Mesenchymal stem cell (in vitro differentiated cells and primary cell): ENCODE measurements at regions not wholly inside any gene's neighbourhood (a gene's known extent, or its start where the extent isn't known, plus 50 kb on each side); places are given as distances from the start of the nearest gene placed in this dataset.
"Not testable (repeated sequence)": the region's sequence is repeated elsewhere in the genome, so short reads cannot be mapped to it uniquely, and the experiment has no call there.

Source experiments
- DNase-seq: peaks from one replicate; pipeline ENCODE4 v3.0.0-alpha.2; 2013
- H2AFZ ChIP-seq: one replicate; pipeline ENCODE4 v1.6.1; 2013; ENCODE audit warnings: low read depth, mild to moderate bottlenecking, control low read depth, inconsistent platforms, low read length, moderate library complexity
- H2AK5ac ChIP-seq: 2 replicates; pipeline ENCODE4 v1.6.1; 2013; ENCODE audit warnings: low read length, moderate library complexity, mild to moderate bottlenecking, inconsistent platforms; ENCODE audit not compliant: severe bottlenecking
- H2BK120ac ChIP-seq: one replicate; pipeline ENCODE4 v1.6.1; 2013; ENCODE audit warnings: low read depth, mild to moderate bottlenecking, inconsistent platforms, low read length, moderate library complexity
- H2BK12ac ChIP-seq, 2 experiments: one replicate each; pipeline ENCODE4 v1.6.1; 2013; ENCODE audit warnings: inconsistent platforms in 2 of 2, low read length in 2 of 2, mild to moderate bottlenecking in 2 of 2, moderate library complexity in 2 of 2, control low read depth in 1 of 2
- H2BK15ac ChIP-seq: one replicate; pipeline ENCODE4 v1.6.1; 2013; ENCODE audit warnings: mild to moderate bottlenecking, low read depth, inconsistent platforms; ENCODE audit not compliant: poor library complexity, severe bottlenecking
- H2BK5ac ChIP-seq: 2 replicates; pipeline ENCODE4 v1.6.1; 2013; ENCODE audit warnings: low read depth, mild to moderate bottlenecking, low read length, control low read depth, inconsistent platforms; ENCODE audit not compliant: poor library complexity, severe bottlenecking
- H3K14ac ChIP-seq, 2 experiments: one replicate each; pipeline ENCODE4 v1.6.1; 2013; ENCODE audit warnings: inconsistent platforms in 2 of 2, low read length in 2 of 2, control low read depth in 1 of 2, mild to moderate bottlenecking in 1 of 2, moderate library complexity in 1 of 2
- H3K18ac ChIP-seq, 2 experiments: one replicate each; pipeline ENCODE4 v1.6.1; 2013; ENCODE audit warnings: inconsistent platforms in 2 of 2, low read length in 2 of 2, control low read depth in 1 of 2, low read depth in 1 of 2, mild to moderate bottlenecking in 1 of 2
- H3K23ac ChIP-seq, 2 experiments: one replicate each; pipeline ENCODE4 v1.6.1; 2013; ENCODE audit warnings: inconsistent platforms in 2 of 2, low read length in 2 of 2, mild to moderate bottlenecking in 2 of 2, moderate library complexity in 2 of 2, control low read depth in 1 of 2
- H3K27ac ChIP-seq: 2 replicates; pipeline ENCODE4 v1.5.1; 2013; ENCODE audit warnings: mild to moderate bottlenecking, moderate library complexity, low read length, control low read depth, inconsistent platforms; ENCODE audit not compliant: poor library complexity, severe bottlenecking
- H3K27me3 ChIP-seq, 2 experiments: 2 replicates each; pipeline versions ENCODE4 v1.6.1 to v1.7.0; 2013; ENCODE audit warnings: low read length in 2 of 2, mild to moderate bottlenecking in 2 of 2, moderate library complexity in 2 of 2, control low read depth in 1 of 2, inconsistent platforms in 1 of 2; ENCODE audit not compliant: control insufficient read depth in 1 of 2, insufficient read depth in 1 of 2
- H3K36me3 ChIP-seq, 2 experiments: 2 replicates each; pipeline versions ENCODE4 v1.6.1 to v1.7.0; 2013; ENCODE audit warnings: low read length in 2 of 2, control low read depth in 1 of 2, inconsistent platforms in 1 of 2, low read depth in 1 of 2, mild to moderate bottlenecking in 1 of 2; ENCODE audit not compliant: insufficient read depth in 2 of 2, control insufficient read depth in 1 of 2
- H3K4ac ChIP-seq, 2 experiments: one replicate each; pipeline ENCODE4 v1.6.1; 2013; ENCODE audit warnings: inconsistent platforms in 2 of 2, low read length in 2 of 2, mild to moderate bottlenecking in 2 of 2, moderate library complexity in 2 of 2, control low read depth in 1 of 2, low read depth in 1 of 2
- H3K4me1 ChIP-seq: 2 replicates; pipeline ENCODE4 v1.6.1; 2013; ENCODE audit warnings: low read depth, low read length, control low read depth; ENCODE audit not compliant: control insufficient read depth, insufficient read depth
- H3K4me2 ChIP-seq: 2 replicates; pipeline ENCODE4 v1.6.1; 2013; ENCODE audit warnings: low read length, mild to moderate bottlenecking, inconsistent platforms; ENCODE audit not compliant: poor library complexity, severe bottlenecking
- H3K4me3 ChIP-seq, 2 experiments: 2 replicates each; pipeline versions ENCODE4 v1.5.1 to v1.7.0; 2013; ENCODE audit warnings: low read length in 2 of 2, mild to moderate bottlenecking in 2 of 2, control low read depth in 1 of 2, low read depth in 1 of 2; ENCODE audit not compliant: insufficient read depth in 1 of 2
- H3K79me1 ChIP-seq: replicated peaks from 2 replicates; pipeline ENCODE4 v1.6.1; 2013; ENCODE audit warnings: mild to moderate bottlenecking, control low read depth, low read length, inconsistent platforms; ENCODE audit not compliant: poor library complexity, severe bottlenecking
- H3K9ac ChIP-seq: 2 replicates; pipeline ENCODE4 v1.7.0; 2013; ENCODE audit warnings: mild to moderate bottlenecking, low read length, moderate library complexity
- H3K9me3 ChIP-seq: 2 replicates; pipeline ENCODE4 v1.7.0; 2013; ENCODE audit warnings: mild to moderate bottlenecking, low read length; ENCODE audit not compliant: control insufficient read depth
- H4K8ac ChIP-seq: one replicate; pipeline ENCODE4 v1.6.1; 2013; ENCODE audit warnings: inconsistent platforms, mild to moderate bottlenecking, low read length, moderate library complexity
- H4K91ac ChIP-seq: one replicate; pipeline ENCODE4 v1.6.1; 2013; ENCODE audit warnings: mild to moderate bottlenecking, low read length, inconsistent platforms
- WGBS: methylation state at CpG from one replicate; pipeline ENCODE4 v1.1.7; 2013; ENCODE audit warnings: mixed read lengths; 5-methylcytosine and 5-hydroxymethylcytosine counted together

GRCh38 chr14:22491683-22492621 lies 97.1 kb downstream of the DAD1 start:
- Histone ChIP-seq H3K9me3 (no peaks in the 10 kb centered on the region), H3K79me1 (no peaks in the 10 kb centered on the region), H3K9ac (no peak overlapping the region), H3K4me1 (no peaks in the 10 kb centered on the region), H3K27me3 (peaks cover 4 to 90% of the 10 kb centered on the region in 2 experiments), H3K4me3 (no peak overlapping the region), H4K8ac (no peak overlapping the region), H2AK5ac (no peak overlapping the region), H4K91ac (no peak overlapping the region), H2AFZ (no peak overlapping the region), H3K23ac (no peak overlapping the region), H3K4ac (no peak overlapping the region), H3K14ac (peak overlapping the region in 1 of 2 experiments; percentile 36), H2BK15ac (no peak overlapping the region), H3K4me2 (no peak overlapping the region), H2BK5ac (no peak overlapping the region), H2BK12ac (no peak overlapping the region), H3K18ac (no peak overlapping the region), H3K27ac (no peak overlapping the region), H2BK120ac (no peak overlapping the region), H3K36me3 (no peaks in the 10 kb centered on the region)
- 84% methylated on average over 11 of the region's 11 CpGs for WGBS
- DNase-seq: no peak

- H3K9me3 ChIP-seq, H3K4ac ChIP-seq, H3K4me1 ChIP-seq, H2BK12ac ChIP-seq, H2AFZ ChIP-seq, H3K27ac ChIP-seq, H3K79me1 ChIP-seq, H3K23ac ChIP-seq, H2AK5ac ChIP-seq, H3K9ac ChIP-seq, H2BK5ac ChIP-seq, H4K91ac ChIP-seq, DNase-seq, H3K4me3 ChIP-seq, H4K8ac ChIP-seq, H3K14ac ChIP-seq, H3K4me2 ChIP-seq, H3K36me3 ChIP-seq, H3K18ac ChIP-seq, H2BK120ac ChIP-seq, H2BK15ac ChIP-seq: not testable (repeated sequence)
- peaks cover 4 to 97% of the 10 kb centered on the region in 2 experiments for H3K27me3 ChIP-seq
- WGBS: no CpG with 5 or more reads among the region's 3 CpGs
Observed at GRCh38 chr14:22491053-22491452, 98.0 kb downstream of the DAD1 start.

GRCh38 chr14:22489957-22490950 lies 98.8 kb downstream of the DAD1 start:
- H3K9me3 ChIP-seq: no peaks in the 10 kb centered on the region
- H3K4me2 ChIP-seq: no peak overlapping the region
- H3K4ac ChIP-seq: no peak overlapping the region
- H3K18ac ChIP-seq: no peak overlapping the region
- no peaks in the 10 kb centered on the region for H3K4me1 ChIP-seq
- H3K27ac ChIP-seq: no peak overlapping the region
- no peak overlapping the region for H2BK5ac ChIP-seq
- H3K4me3 ChIP-seq: no peak overlapping the region
- H2BK120ac ChIP-seq: no peak overlapping the region
- H2AK5ac ChIP-seq: no peak overlapping the region
- H4K8ac ChIP-seq: no peak overlapping the region
- peaks cover 4 to 97% of the 10 kb centered on the region in 2 experiments for H3K27me3 ChIP-seq
- no peak overlapping the region for H4K91ac ChIP-seq
- H3K9ac ChIP-seq: no peak overlapping the region
- DNase-seq: no peak
- H3K23ac ChIP-seq: no peak overlapping the region
- no peak overlapping the region for H2BK12ac ChIP-seq
- H3K79me1 ChIP-seq: no peaks in the 10 kb centered on the region
- no peak overlapping the region for H2BK15ac ChIP-seq
- H3K36me3 ChIP-seq: no peaks in the 10 kb centered on the region
- H2AFZ ChIP-seq: no peak overlapping the region
- 56% methylated on average over 7 of the region's 9 CpGs for WGBS
- H3K14ac ChIP-seq: no peak overlapping the region

- no peak overlapping the region for H3K4me2 ChIP-seq
- no peaks in the 10 kb centered on the region for H3K36me3 ChIP-seq
- no peak overlapping the region for H2AFZ ChIP-seq
- no peak overlapping the region for H2BK120ac ChIP-seq
- DNase-seq: no peak
- no peak overlapping the region for H3K27ac ChIP-seq
- H3K79me1 ChIP-seq: no peaks in the 10 kb centered on the region
- H3K9me3 ChIP-seq: no peaks in the 10 kb centered on the region
- no peak overlapping the region for H2BK12ac ChIP-seq
- no peak overlapping the region for H2BK15ac ChIP-seq
- no peak overlapping the region for H3K4ac ChIP-seq
- H3K18ac ChIP-seq: no peak overlapping the region
- H3K4me3 ChIP-seq: no peak overlapping the region
- WGBS: 87% methylated on average over 5 of the region's 5 CpGs
- H3K4me1 ChIP-seq: no peaks in the 10 kb centered on the region
- H3K14ac ChIP-seq: no peak overlapping the region
- no peak overlapping the region for H3K9ac ChIP-seq
- no peak overlapping the region for H4K91ac ChIP-seq
- no peak overlapping the region for H2BK5ac ChIP-seq
- H3K27me3 ChIP-seq: peaks cover 4 to 89% of the 10 kb centered on the region in 2 experiments
- no peak overlapping the region for H3K23ac ChIP-seq
- no peak overlapping the region for H4K8ac ChIP-seq
- no peak overlapping the region for H2AK5ac ChIP-seq
Observed at GRCh38 chr14:22489244-22489545, 99.8 kb downstream of the DAD1 start.
